Neuronal stem cell (in vitro differentiated cells): ENCODE measurements at regions not wholly inside any gene's neighbourhood (a gene's known extent, or its start where the extent isn't known, plus 50 kb on each side); places are given as distances from the start of the nearest gene placed in this dataset.

Experiments used
- DNase-seq: peaks from one replicate; pipeline ENCODE4 v3.0.0-alpha.2; 2013; ENCODE audit warnings: low spot score
- H2AFZ ChIP-seq: one replicate; pipeline ENCODE4 v1.6.1; 2013; ENCODE audit warnings: mild to moderate bottlenecking, low read length, inconsistent platforms
- H2AK5ac ChIP-seq: 2 replicates; pipeline ENCODE4 v1.6.1; 2013; ENCODE audit warnings: low read depth, mild to moderate bottlenecking, inconsistent platforms, low read length, moderate library complexity, mixed read lengths
- H2BK120ac ChIP-seq: 2 replicates; pipeline ENCODE4 v1.6.1; 2013; ENCODE audit warnings: low read depth, mild to moderate bottlenecking, inconsistent platforms, low read length, moderate library complexity, mixed read lengths
- H2BK12ac ChIP-seq: one replicate; pipeline ENCODE4 v1.6.1; 2013; ENCODE audit warnings: low read length, inconsistent platforms
- H2BK15ac ChIP-seq: 2 replicates; pipeline ENCODE4 v1.6.1; 2013; ENCODE audit warnings: mild to moderate bottlenecking, low read length, inconsistent platforms, mixed read lengths
- H2BK5ac ChIP-seq: one replicate; pipeline ENCODE4 v1.6.1; 2013; ENCODE audit warnings: inconsistent platforms, mild to moderate bottlenecking, low read length, moderate library complexity
- H3K14ac ChIP-seq: one replicate; pipeline ENCODE4 v1.6.1; 2013; ENCODE audit warnings: low read length, inconsistent platforms
- H3K18ac ChIP-seq: 2 replicates; pipeline ENCODE4 v1.6.1; 2013; ENCODE audit warnings: low read length, inconsistent platforms
- H3K23ac ChIP-seq: 2 replicates; pipeline ENCODE4 v1.6.1; 2013; ENCODE audit warnings: low read depth, mild to moderate bottlenecking, mixed read lengths, low read length, inconsistent platforms; ENCODE audit not compliant: poor library complexity
- H3K27ac ChIP-seq: replicated peaks from 3 replicates; pipeline ENCODE4 v1.5.1; 2013; ENCODE audit warnings: low read length, inconsistent platforms
- H3K27me3 ChIP-seq, 3 experiments: 2 replicates each; pipeline ENCODE4 v1.6.1; 2013; ENCODE audit warnings: low read length in 3 of 3, mild to moderate bottlenecking in 2 of 3, inconsistent platforms in 1 of 3, low read depth in 1 of 3, mixed read lengths in 1 of 3, moderate library complexity in 1 of 3; ENCODE audit not compliant: control insufficient read depth in 3 of 3, insufficient read depth in 3 of 3
- H3K36me3 ChIP-seq, 2 donors: replicated peaks in 1 of 2; 2 replicates each; pipeline ENCODE4 v1.6.1; 2013; ENCODE audit warnings: low read length in 2 of 2; ENCODE audit not compliant: control insufficient read depth in 2 of 2, insufficient read depth in 2 of 2
- H3K4ac ChIP-seq: 2 replicates; pipeline ENCODE4 v1.6.1; 2013; ENCODE audit warnings: inconsistent platforms, mild to moderate bottlenecking, low read length, moderate library complexity
- H3K4me1 ChIP-seq, 2 donors: 1 replicate in 1 of 2; 2 replicates in 1 of 2; pipeline ENCODE4 v1.6.1; 2013; ENCODE audit warnings: low read length in 2 of 2, low read depth in 1 of 2; ENCODE audit not compliant: control insufficient read depth in 2 of 2, insufficient read depth in 1 of 2
- H3K4me2 ChIP-seq: one replicate; pipeline ENCODE4 v1.6.1; 2013; ENCODE audit warnings: mild to moderate bottlenecking, low read length, inconsistent platforms; ENCODE audit not compliant: insufficient read depth, poor library complexity, severe bottlenecking
- H3K4me3 ChIP-seq, 2 donors: 2 replicates each; pipeline ENCODE4 v1.5.1; 2013; ENCODE audit warnings: low read length in 2 of 2, mild to moderate bottlenecking in 2 of 2, inconsistent platforms in 1 of 2, moderate library complexity in 1 of 2
- H3K79me1 ChIP-seq: one replicate; pipeline ENCODE4 v1.6.1; 2013; ENCODE audit warnings: low read depth, mild to moderate bottlenecking, inconsistent platforms, low read length, moderate library complexity
- H3K9ac ChIP-seq: one replicate; pipeline ENCODE4 v1.6.1; 2013; ENCODE audit warnings: mild to moderate bottlenecking, low read depth, low read length, inconsistent platforms; ENCODE audit not compliant: poor library complexity
- H3K9me3 ChIP-seq, 2 donors: replicated peaks in 1 of 2; 2 replicates each; pipeline versions ENCODE3 to v1.6.1; 2013; ENCODE audit warnings: low read length in 2 of 2, mild to moderate bottlenecking in 2 of 2, inconsistent platforms in 1 of 2, low read depth in 1 of 2, mixed read lengths in 1 of 2, moderate library complexity in 1 of 2; ENCODE audit not compliant: control insufficient read depth in 2 of 2, insufficient read depth in 1 of 2
- H4K8ac ChIP-seq: one replicate; pipeline ENCODE4 v1.6.1; 2013; ENCODE audit warnings: low read depth, mild to moderate bottlenecking, inconsistent platforms, low read length, moderate library complexity
- H4K91ac ChIP-seq: one replicate; pipeline ENCODE4 v1.6.1; 2013; ENCODE audit warnings: low read length, low read depth, mild to moderate bottlenecking, inconsistent platforms; ENCODE audit not compliant: poor library complexity
- WGBS, 2 donors: extraction: QIAGEN DNeasy Blood & Tissue Kit; methylation state at CpG; one replicate each; pipeline ENCODE4 v1.1.7; 2013; ENCODE audit warnings: missing lambda C conversion rate in 2 of 2, mixed read lengths in 1 of 2; ENCODE audit not compliant: insufficient read length in 2 of 2, insufficient replicate concordance in 1 of 2; ENCODE audit errors: extremely low coverage in 2 of 2; 5-methylcytosine and 5-hydroxymethylcytosine counted together

DNA sequence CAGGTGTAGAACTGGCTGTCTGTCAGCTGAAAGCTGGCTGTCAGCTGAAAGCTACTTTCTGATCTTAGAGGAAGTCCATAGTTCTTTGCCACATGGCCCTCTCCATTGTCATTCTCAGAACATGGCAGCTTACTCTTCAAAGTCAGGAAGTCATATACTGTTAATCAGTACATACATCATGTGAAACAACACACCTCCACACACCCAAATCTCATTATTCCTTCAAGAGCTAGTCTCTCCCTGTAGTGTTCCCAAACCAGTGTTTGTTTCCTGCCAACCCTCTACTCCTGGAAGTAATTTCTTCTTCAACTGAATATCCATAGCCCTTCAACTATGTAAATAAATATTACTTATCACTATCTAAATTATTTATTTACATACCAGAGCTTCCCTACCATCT, 58.9 kb downstream of the OR5AK2 start:
- H3K4me2 ChIP-seq: no peak overlapping the region
- H3K18ac ChIP-seq: no peak overlapping the region

DNA sequence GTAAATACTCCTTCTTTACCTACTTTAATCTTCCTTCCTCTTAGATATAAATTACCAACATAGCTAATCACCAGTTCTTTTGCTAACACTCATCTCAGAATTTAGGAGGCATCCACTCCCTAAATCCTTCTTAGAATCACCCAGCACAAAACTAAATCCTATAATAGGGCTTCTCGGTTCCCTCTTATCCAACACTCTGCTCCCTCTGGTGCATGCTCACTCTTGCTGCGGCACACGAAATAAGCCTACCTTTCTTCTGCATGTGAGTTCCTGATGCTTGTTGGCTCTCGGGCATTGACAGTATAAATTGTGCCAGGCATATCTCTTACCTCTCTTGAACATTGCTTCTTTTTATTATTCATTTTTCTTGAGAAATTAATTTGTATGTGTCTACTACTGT, 61.0 kb downstream of the OR5AK2 start:
- WGBS, 2 donors: no CpG with 5 or more reads among the region's 4 CpGs
- no peak overlapping the region for H2AK5ac ChIP-seq
- no peak overlapping the region for H4K8ac ChIP-seq
- H3K23ac ChIP-seq: no peak overlapping the region
- no peaks in the 10 kb centered on the region for H3K36me3 ChIP-seq
- peaks cover 0 to 4% of the 10 kb centered on the region in 2 donors for H3K9me3 ChIP-seq
- no peaks in the 10 kb centered on the region for H3K79me1 ChIP-seq
- no peak for DNase-seq
- H2AFZ ChIP-seq: no peak overlapping the region
- H3K4me3 ChIP-seq: no peak overlapping the region
- no peak overlapping the region for H3K27ac ChIP-seq
- no peak overlapping the region for H3K18ac ChIP-seq
- H3K27me3 ChIP-seq: no peaks in the 10 kb centered on the region
- no peak overlapping the region for H4K91ac ChIP-seq
- H3K4ac ChIP-seq: no peak overlapping the region
- no peak overlapping the region for H2BK120ac ChIP-seq
- no peak overlapping the region for H3K4me2 ChIP-seq
- no peak overlapping the region for H2BK15ac ChIP-seq
- no peak overlapping the region for H2BK5ac ChIP-seq
- no peak overlapping the region for H3K9ac ChIP-seq
- H3K14ac ChIP-seq: no peak overlapping the region
- no peak overlapping the region for H2BK12ac ChIP-seq
- no peaks in the 10 kb centered on the region for H3K4me1 ChIP-seq

More for the DNA sequence above, 58.9 kb downstream of the OR5AK2 start:
- H2BK12ac ChIP-seq: no peak overlapping the region
- H4K8ac ChIP-seq: no peak overlapping the region
- DNase-seq: no peak
- H3K79me1 ChIP-seq: no peaks in the 10 kb centered on the region
- H3K4me3 ChIP-seq: no peak overlapping the region
- H2AFZ ChIP-seq: peak overlapping the region; percentile 65
- H2BK120ac ChIP-seq: no peak overlapping the region
- peaks cover 0 to 6% of the 10 kb centered on the region in 2 donors for H3K9me3 ChIP-seq
- H2AK5ac ChIP-seq: no peak overlapping the region
- H3K27ac ChIP-seq: no peak overlapping the region
- no peak overlapping the region for H2BK5ac ChIP-seq
- H3K4ac ChIP-seq: no peak overlapping the region
- no peaks in the 10 kb centered on the region for H3K27me3 ChIP-seq
- H3K23ac ChIP-seq: no peak overlapping the region
- H3K9ac ChIP-seq: no peak overlapping the region
- no peaks in the 10 kb centered on the region for H3K36me3 ChIP-seq
- no peaks in the 10 kb centered on the region for H3K4me1 ChIP-seq
- no peak overlapping the region for H2BK15ac ChIP-seq
- no peak overlapping the region for H3K14ac ChIP-seq
- H4K91ac ChIP-seq: no peak overlapping the region

DNA sequence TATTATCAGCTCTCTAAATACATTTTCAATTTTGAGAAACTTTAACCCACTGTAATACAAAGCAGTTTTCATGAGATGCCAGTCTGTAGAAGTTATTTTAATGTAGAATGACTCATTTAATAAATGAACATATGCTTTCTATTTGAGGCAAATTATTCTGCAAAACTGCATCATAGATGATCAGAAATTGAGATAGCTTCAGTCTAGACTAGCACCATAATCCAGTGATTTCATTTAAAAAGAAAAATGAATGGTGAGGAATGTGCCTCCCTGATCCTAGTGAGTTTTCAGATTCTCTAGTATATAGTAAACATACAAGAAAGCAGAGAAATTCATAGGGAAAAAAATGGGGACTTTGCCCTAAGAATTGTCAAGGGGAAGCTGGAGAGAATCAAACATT, 66.1 kb downstream of the OR5AK2 start:
- Histone ChIP-seq H4K91ac (no peak overlapping the region), H4K8ac (no peak overlapping the region), H3K9me3 (peaks cover 0 to 4% of the 10 kb centered on the region in 2 donors), H3K4me1 (no peaks in the 10 kb centered on the region), H3K27ac (no peak overlapping the region), H3K4me2 (no peak overlapping the region), H2BK15ac (no peak overlapping the region), H3K27me3 (no peaks in the 10 kb centered on the region), H2BK12ac (no peak overlapping the region), H3K18ac (no peak overlapping the region), H3K23ac (no peak overlapping the region), H3K4ac (no peak overlapping the region), H2AK5ac (no peak overlapping the region), H3K4me3 (no peak overlapping the region), H2BK120ac (no peak overlapping the region), H2BK5ac (no peak overlapping the region), H3K9ac (no peak overlapping the region), H3K36me3 (no peaks in the 10 kb centered on the region), H2AFZ (no peak overlapping the region), H3K79me1 (no peaks in the 10 kb centered on the region), H3K14ac (no peak overlapping the region)
- no peak for DNase-seq

DNA sequence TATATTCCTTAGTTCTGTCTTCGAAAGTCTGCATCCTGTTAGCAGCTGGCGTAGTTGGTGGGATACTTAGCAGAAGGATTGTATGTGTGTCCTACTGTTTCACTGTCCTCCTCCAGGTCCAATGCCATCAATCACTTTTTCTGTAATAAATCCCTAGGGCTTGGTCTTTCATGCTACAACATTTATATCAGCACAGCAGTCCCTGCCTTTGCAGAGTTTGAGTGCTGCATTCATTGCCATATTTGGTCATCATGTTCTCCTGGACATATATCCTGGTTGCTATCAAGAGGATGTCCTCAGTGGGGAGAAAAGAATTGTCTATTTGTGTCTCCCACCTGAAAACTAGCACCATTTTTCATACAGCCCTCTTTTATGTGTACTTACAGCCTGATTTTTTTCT, 67.0 kb downstream of the OR5AK2 start:
- H2BK5ac ChIP-seq: no peak overlapping the region
- no peak overlapping the region for H2AK5ac ChIP-seq
- H3K4me1 ChIP-seq: no peaks in the 10 kb centered on the region
- H3K27ac ChIP-seq: no peak overlapping the region
- H3K23ac ChIP-seq: no peak overlapping the region
- no peak overlapping the region for H2BK120ac ChIP-seq
- H3K18ac ChIP-seq: no peak overlapping the region
- H4K8ac ChIP-seq: no peak overlapping the region
- no peak overlapping the region for H2BK15ac ChIP-seq
- no peak overlapping the region for H3K4ac ChIP-seq
- no peak overlapping the region for H2AFZ ChIP-seq
- DNase-seq: no peak
- no peak overlapping the region for H3K14ac ChIP-seq
- WGBS, 2 donors: no CpG with 5 or more reads among the region's 2 CpGs
- H4K91ac ChIP-seq: no peak overlapping the region
- no peaks in the 10 kb centered on the region for H3K36me3 ChIP-seq
- H3K4me3 ChIP-seq: no peak overlapping the region
- no peak overlapping the region for H2BK12ac ChIP-seq
- no peak overlapping the region for H3K9ac ChIP-seq
- H3K27me3 ChIP-seq: no peaks in the 10 kb centered on the region
- H3K4me2 ChIP-seq: no peak overlapping the region
- peaks cover 0 to 6% of the 10 kb centered on the region in 2 donors for H3K9me3 ChIP-seq
- no peaks in the 10 kb centered on the region for H3K79me1 ChIP-seq
